WTC11 (cell line): ENCODE measurements at regions not wholly inside any gene's neighbourhood (a gene's known extent, or its start where the extent isn't known, plus 50 kb on each side); places are given as distances from the start of the nearest gene placed in this dataset.

Source experiments
- CTCF ChIP-seq: fragments of 200-600 bp; IDR thresholded peaks from 2 replicates; pipeline ENCODE4 v1.8.0; 2022; ENCODE audit warnings: antibody characterized with exemption
- HMGXB4 ChIP-seq: sonication (generic); formaldehyde crosslinking; IDR thresholded peaks from 2 replicates; pipeline ENCODE4 v1.8.1; 2023; ENCODE audit warnings: mild to moderate bottlenecking, moderate library complexity, missing genetic modification reagents
- MAX ChIP-seq: sonication (generic); formaldehyde crosslinking; IDR thresholded peaks from 2 replicates; pipeline ENCODE4 v1.8.0; 2022; ENCODE audit warnings: mild to moderate bottlenecking, missing genetic modification reagents
- SP1 ChIP-seq: sonication (generic); formaldehyde crosslinking; conservative IDR thresholded peaks from 2 replicates; pipeline ENCODE4 v1.8.1; 2022; ENCODE audit warnings: missing genetic modification reagents
- ZNF121 ChIP-seq: sonication (generic); formaldehyde crosslinking; IDR thresholded peaks from 2 replicates; pipeline ENCODE4 v1.8.0; 2023; ENCODE audit warnings: missing genetic modification reagents

GRCh38 chr9:79975621-79976256 is 404.0 kb downstream of the TLE4 start:
- TF ChIP-seq CTCF (no peak), SP1 (CRISPR knock-in tag) (no peak), HMGXB4 (CRISPR knock-in tag) (no peak), MAX (CRISPR knock-in tag) (no peak), ZNF121 (CRISPR knock-in tag) (no peak)
